SK-N-MC (cell line): ENCODE measurements at regions not wholly inside any gene's neighbourhood (a gene's known extent, or its start where the extent isn't known, plus 50 kb on each side); places are given as distances from the start of the nearest gene placed in this dataset.

ENCODE experiments used
- FOXP2 ChIP-seq: optimal IDR thresholded peaks from 2 replicates; pipeline ENCODE3; 2011; ENCODE audit warnings: mild to moderate bottlenecking, moderate library complexity; ENCODE audit not compliant: insufficient read depth; ENCODE audit errors: extremely low read length, control extremely low read depth
- POLR2AphosphoS5 ChIP-seq: IDR thresholded peaks from 2 replicates; pipeline ENCODE4 v1.6.1; 2012; ENCODE audit warnings: mild to moderate bottlenecking, low read depth, low read length, borderline replicate concordance

DNA sequence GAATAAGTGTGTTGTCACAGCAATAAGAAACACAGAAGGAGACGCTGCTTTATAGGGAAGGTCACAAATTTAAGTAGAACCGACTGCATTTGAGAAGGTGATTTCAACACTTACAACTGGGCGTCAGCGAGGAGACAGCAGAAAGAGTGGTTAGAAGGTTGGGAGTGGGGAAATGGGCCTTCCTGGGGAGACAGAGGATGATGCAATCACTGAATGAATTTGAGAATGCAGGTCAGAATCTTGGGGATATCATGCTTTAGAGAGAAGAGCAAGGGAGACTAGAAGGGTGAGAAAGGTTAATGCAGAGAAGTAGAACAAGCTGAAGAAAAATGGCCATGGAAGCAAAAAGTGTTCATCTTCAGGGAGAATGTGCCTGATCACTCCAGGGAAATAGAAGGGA is 616.1 kb upstream of the FAM98A start:
- TF ChIP-seq FOXP2: no peak
- no peak for TF ChIP-seq POLR2AphosphoS5
